ENCODE measurements at regions not wholly inside any gene's neighbourhood (a gene's known extent, or its start where the extent isn't known, plus 50 kb on each side); places are given as distances from the start of the nearest gene placed in this dataset.
A peak's percentile ranks its signal among the peaks of the same experiment; 100 is the strongest.

DNA sequence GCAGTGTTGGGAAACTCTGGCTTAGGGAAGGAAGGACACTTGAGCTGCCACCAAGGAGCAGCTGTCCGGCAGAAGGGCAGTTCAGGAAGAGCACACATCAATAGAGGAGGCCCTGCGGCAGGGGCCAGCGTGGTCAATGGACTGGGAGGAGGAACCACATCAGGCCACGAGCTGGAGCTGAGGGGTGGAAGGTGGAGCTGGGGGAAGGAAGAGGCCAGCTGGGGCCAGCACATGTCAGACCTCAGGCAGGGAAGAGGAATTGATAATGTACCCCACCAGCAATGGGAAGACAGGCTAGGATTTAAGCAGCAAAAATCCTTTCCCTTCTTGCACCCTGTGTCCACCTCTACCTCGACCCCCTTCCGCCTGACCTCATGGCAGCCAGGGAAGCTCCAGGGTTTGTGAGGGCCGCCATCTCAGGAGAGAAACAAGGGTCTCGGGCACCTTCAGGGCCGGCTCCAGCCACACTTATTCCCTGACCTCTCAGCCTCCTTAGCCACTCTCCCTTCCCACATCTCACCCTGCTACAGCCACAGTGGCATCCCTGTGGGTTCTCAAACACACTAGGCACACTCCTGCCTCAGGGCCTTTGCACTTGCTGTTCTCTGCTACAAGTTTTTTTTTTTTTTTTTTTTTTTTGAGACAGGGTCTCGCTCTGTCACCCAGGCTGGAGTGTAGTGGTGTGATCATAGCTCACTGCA, 157.8 kb upstream of the GRK3 start (continued):
- TF ChIP-seq ZNF550 (CRISPR knock-in tag; IDR thresholded peaks at IDR 0.05; ENCODE audit: borderline replicate concordance) (no peak), GATAD1 (CRISPR knock-in tag; IDR thresholded peaks at IDR 0.05) (peak; percentile 30; the same call in 1 of the 2 replicates), GATAD2A (CRISPR knock-in tag; IDR thresholded peaks at IDR 0.05) (peak; percentile 61), YEATS4 (CRISPR knock-in tag; IDR thresholded peaks at IDR 0.05; ENCODE audit: borderline replicate concordance) (peak; percentile 80; the same call in 1 of the 2 replicates), PHF20 (CRISPR knock-in tag; IDR thresholded peaks at IDR 0.05) (peak; percentile 49; the same call in 1 of the 2 replicates)

- DNase-seq (ENCODE audit: low spot score) (no peak), ATAC-seq (no peak), FAIRE-seq (no peak)
- Histone ChIP-seq H2AFZ (ENCODE audit: low read length) (no peak overlapping the region), H3K9me3 (ENCODE audit: low read length) (no peaks in the 10 kb centered on the region), H4K20me1 (ENCODE audit: insufficient read depth, low read length) (peaks cover 7% of the 10 kb centered on the region; the same call in 1 of the 2 replicates), H3K36me3 (replicated peaks in 1 of 2; ENCODE audit: control insufficient read depth in 1 of 2, insufficient read depth in 2 of 2, low read length in 2 of 2) (no peaks in the 10 kb centered on the region), H3K27ac (ENCODE audit: extremely low read length, insufficient read depth, low read length) (no peak overlapping the region), H3K9ac (ENCODE audit: insufficient read depth, low read depth, low read length) (no peak overlapping the region), H3K79me2 (ENCODE audit: insufficient read depth, low read length) (peaks cover 19% of the 10 kb centered on the region), H3K4me1 (ENCODE audit: insufficient read depth, low read length) (peaks cover 45% of the 10 kb centered on the region), H3K4me3 (replicated peaks in 1 of 3; ENCODE audit: insufficient read depth in 1 of 3, low read depth in 2 of 3, low read length in 3 of 3) (no peak overlapping the region), H3K27me3 (ENCODE audit: control insufficient read depth in 1 of 2, insufficient read depth in 2 of 2, low read length in 2 of 2) (peaks cover 1 to 6% of the 10 kb centered on the region in 2 experiments; a peak in 2 of 5 replicates), H3K4me2 (ENCODE audit: low read depth, low read length) (no peak overlapping the region; the same call in 1 of the 2 replicates)
- TF ChIP-seq CCAR2 (optimal IDR thresholded peaks at IDR 0.05; ENCODE audit: low read depth, low read length): no peak
- intact Hi-C loops (cut with micrococcal nuclease; ENCODE audit: unreplicated experiment) (no loop called here), in situ Hi-C loops (cut with HindIII; ENCODE audit: extremely low pct_ligation_motif_present, low pct_unique_long_range_greater_than_20kb) (no loop called here)
- WGBS (ENCODE audit: low lambda C conversion rate): 64% methylated on average over 11 of the region's 11 CpGs
- CTCF ChIA-PET (ENCODE audit: low intra/inter-chr PET ratio, low total read pairs): no interaction called here
- POLR2A ChIA-PET: interaction anchor here (1.8 kb wide), 1 partner anchor 40 kb away, joined by 10 read pairs; no protein-coding TSS in a partner anchor
- no TSS peak for BruUV-seq (replicated peaks)
These were observed 157.1 kb upstream of the GRK3 start for GRCh38 chr22:25407226-25407858.

DNA sequence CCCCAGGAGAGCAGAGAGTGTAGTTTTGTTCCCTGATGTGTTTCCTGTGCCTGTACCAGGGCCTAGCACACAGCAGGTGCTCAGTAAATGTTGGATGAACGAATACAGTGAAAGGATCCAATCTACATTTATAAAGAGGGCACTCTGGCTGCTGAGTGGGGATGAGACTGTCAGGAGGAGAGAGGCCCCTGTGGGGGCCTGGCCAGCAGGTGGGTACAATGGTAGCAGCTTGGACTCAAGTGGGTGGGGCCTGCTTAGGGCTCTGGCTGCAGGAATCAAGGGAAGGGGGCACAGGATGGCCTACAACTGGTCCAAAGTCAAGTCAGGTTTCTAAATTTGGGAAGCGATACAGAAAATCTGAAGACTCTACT, 156.6 kb upstream of the GRK3 start:
- ATAC-seq (no peak), FAIRE-seq (no peak), DNase-seq (ENCODE audit: low spot score) (no peak)
- CTCF ChIA-PET (ENCODE audit: low intra/inter-chr PET ratio, low total read pairs): no interaction called here
- Histone ChIP-seq H3K36me3 (replicated peaks in 1 of 2; ENCODE audit: control insufficient read depth in 1 of 2, insufficient read depth in 2 of 2, low read length in 2 of 2) (no peaks in the 10 kb centered on the region), H3K9ac (ENCODE audit: insufficient read depth, low read depth, low read length) (no peak overlapping the region), H3K4me1 (ENCODE audit: insufficient read depth, low read length) (peaks cover 40% of the 10 kb centered on the region), H3K4me3 (replicated peaks in 1 of 3; ENCODE audit: insufficient read depth in 1 of 3, low read depth in 2 of 3, low read length in 3 of 3) (no peak overlapping the region), H3K27me3 (ENCODE audit: control insufficient read depth in 1 of 2, insufficient read depth in 2 of 2, low read length in 2 of 2) (peaks cover 1 to 6% of the 10 kb centered on the region in 2 experiments; a peak in 2 of 5 replicates), H4K20me1 (ENCODE audit: insufficient read depth, low read length) (peaks cover 4% of the 10 kb centered on the region; the same call in 1 of the 2 replicates), H2AFZ (ENCODE audit: low read length) (no peak overlapping the region), H3K27ac (ENCODE audit: extremely low read length, insufficient read depth, low read length) (no peak overlapping the region), H3K79me2 (ENCODE audit: insufficient read depth, low read length) (peaks cover 16% of the 10 kb centered on the region), H3K9me3 (ENCODE audit: low read length) (no peaks in the 10 kb centered on the region), H3K4me2 (ENCODE audit: low read depth, low read length) (no peak overlapping the region)
- in situ Hi-C loops (cut with HindIII; ENCODE audit: extremely low pct_ligation_motif_present, low pct_unique_long_range_greater_than_20kb): no loop called here
- 47% methylated on average over 2 of the region's 2 CpGs for WGBS (ENCODE audit: low lambda C conversion rate)
- intact Hi-C loops (cut with micrococcal nuclease; ENCODE audit: unreplicated experiment): no loop called here
- POLR2A ChIA-PET: no interaction called here
- BruUV-seq (replicated peaks): no TSS peak
- TF ChIP-seq GZF1 (CRISPR knock-in tag; IDR thresholded peaks at IDR 0.05) (no peak), RFX5 (IDR thresholded peaks at IDR 0.05; ENCODE audit: low read depth, low read length) (no peak), ATF4 (CRISPR knock-in tag; IDR thresholded peaks at IDR 0.05) (no peak), KLF15 (CRISPR knock-in tag; IDR thresholded peaks at IDR 0.05; ENCODE audit: borderline replicate concordance) (no peak), DPF2 (CRISPR knock-in tag; IDR thresholded peaks at IDR 0.05; ENCODE audit: borderline replicate concordance, low read depth) (no peak), PRMT3 (CRISPR knock-in tag; IDR thresholded peaks at IDR 0.05; ENCODE audit: borderline replicate concordance, low read depth) (no peak), SOX6 (IDR thresholded peaks at IDR 0.05) (no peak), SOX6 (CRISPR knock-in tag; IDR thresholded peaks at IDR 0.05) (no peak), ZC3H13 (CRISPR knock-in tag; IDR thresholded peaks at IDR 0.05) (no peak), ZNF577 (CRISPR knock-in tag; IDR thresholded peaks at IDR 0.05; ENCODE audit: borderline replicate concordance, low read depth) (no peak)

All from HepG2 (cell line).